Activated T-helper 1 cell treated with Interleukin-2 at 50 U/mL for 16 hours (primary cell): ENCODE measurements at regions not wholly inside any gene's neighbourhood (a gene's known extent, or its start where the extent isn't known, plus 50 kb on each side); places are given as distances from the start of the nearest gene placed in this dataset.

ENCODE experiments used
- DNase-seq: peaks from one replicate; pipeline ENCODE4 v3.0.0-alpha.2; 2020; ENCODE audit warnings: low read depth

DNA sequence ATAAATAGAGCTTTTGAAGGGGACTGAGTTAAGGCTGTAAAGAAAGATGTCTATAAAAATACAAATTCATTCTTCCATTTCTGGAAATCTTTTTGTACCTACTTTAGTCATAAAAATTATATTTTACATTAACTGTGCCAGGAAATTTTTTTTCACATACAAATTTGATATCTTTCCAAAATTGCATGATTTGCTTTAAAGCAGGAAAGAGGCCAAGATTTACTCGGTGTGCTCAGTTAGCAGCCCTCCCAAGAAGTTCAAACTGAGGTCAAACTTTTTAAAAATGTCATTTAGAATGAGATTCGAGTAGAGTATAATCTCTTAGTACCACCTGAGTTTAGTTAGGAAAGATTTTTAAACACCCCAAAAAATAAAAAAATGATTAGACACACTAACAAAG, 173.2 kb upstream of the GRIP1 start:
- DNase-seq = no peak

DNA sequence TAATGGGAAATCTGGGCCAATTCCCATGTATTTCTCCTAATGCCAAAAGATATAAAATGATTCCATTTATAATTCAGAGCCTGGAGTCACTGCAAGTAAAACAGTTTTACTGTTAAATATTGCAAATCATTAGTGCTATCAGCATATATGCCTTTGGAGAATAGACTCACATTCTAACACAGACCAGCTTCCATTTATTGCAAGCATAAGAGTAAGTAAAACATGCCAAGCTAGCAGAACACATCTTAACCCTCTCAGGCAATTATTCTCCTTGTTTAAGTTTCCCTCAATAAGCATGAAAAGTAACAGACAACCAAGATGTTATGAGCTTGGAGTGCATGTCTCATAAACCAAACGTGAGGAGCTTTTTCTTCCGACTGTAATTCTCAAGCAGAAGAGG, 173.9 kb upstream of the GRIP1 start:
- DNase-seq = no peak

DNA sequence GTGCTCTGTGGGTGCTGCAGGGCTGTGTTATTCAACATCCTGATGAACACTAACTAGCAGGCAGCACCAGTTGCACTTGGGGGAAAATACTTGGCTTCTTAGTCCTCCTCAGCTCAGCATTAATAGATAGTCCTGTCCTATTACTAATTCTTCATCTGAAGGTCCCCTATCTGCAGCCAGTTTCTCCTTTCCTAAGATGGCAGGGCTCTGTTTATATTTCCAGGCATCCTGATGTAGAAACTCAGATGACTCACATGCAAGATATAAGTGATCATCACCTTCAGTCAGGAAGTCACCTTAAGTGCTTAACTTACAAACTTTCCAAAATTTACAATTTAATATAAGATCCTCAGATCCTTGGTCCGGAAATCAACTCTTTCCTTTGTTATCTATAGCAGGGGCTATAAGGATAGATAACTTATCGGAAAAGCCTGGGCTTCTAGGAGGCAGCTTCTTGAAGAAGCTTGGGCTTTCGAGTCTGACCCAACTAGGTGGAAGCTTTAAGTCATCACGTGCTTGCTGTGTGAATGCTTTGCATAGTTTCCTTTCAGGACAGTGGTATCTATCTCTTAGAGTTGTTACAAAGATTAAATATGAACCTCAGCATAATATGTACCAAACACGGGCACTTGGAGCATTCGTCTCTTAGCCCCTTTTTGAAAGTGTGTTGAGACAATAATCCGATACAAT, 181.0 kb upstream of the GRIP1 start:
- no peak for DNase-seq

DNA sequence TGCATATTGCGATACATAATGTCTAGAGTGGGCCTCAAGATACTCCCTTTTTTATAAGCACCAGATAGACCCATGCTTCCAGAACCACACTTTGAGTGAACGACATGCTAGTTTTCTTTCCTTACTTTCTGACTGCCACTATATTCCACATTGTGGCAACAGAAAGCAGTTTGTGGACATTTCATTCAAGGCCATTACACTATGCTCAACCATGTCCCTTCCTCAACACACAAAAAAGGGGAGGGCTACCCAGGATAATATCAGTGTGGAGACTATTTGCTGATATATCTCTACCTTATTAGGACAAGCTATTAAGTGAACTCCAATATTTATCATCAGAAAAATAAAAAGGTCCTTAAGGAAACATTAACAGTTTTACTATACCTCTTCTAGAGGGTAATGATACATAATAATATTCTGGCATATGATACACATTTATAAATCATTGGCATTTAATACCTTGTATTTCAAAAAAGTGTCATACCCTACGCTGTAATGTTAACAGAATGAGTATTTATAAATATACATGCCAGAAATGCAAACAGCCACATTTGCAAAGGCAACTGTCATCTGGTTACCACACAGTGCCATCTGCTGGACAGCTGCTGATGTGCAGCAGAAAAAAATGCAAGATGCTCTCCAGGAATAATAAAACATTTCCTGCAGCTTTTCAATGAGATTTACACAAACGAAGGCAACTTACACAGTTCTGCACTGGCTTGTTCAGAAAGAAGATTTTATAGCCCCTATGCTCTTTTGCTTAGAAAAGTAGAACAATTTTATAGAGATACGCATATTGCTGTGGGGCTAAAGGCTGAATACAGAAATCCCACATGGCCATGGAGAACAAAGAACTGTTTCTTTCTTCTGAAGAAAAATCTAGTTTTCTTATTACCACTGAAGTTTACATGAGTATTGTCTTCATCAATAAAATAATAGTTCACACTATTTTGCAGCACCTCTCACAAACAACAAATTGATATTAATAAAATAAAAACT, 182.2 kb upstream of the GRIP1 start:
- peak; percentile 12 for DNase-seq

DNA sequence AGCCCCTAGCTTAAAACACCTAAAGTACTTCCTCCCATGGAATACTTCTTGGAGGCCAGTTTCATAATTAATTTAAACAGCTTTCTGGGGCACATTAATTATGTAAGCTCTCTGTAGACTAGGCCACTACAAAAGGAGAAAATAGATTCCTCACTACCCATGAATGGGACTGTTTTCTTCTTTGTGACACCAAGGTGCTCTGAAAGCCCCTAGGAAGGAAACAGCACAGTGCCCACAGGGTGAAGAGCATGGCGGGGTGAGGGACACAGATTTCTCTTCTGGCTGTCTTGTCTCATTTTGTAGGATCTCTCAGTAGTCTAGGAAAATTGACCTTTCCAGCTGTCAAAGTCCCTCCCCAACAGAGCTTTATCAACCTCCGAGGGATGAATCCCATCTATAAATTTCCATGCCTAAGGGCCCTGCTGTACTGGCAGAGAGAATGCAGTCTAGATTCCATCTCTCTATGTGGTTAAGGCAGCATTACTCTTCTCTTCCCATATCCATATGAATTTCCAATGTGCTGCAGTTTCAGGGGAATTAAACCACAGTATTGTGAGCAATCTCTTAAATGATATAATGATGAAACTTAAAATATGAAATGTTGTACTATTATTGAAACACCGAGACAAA, 183.6 kb upstream of the GRIP1 start:
- DNase-seq = no peak

DNA sequence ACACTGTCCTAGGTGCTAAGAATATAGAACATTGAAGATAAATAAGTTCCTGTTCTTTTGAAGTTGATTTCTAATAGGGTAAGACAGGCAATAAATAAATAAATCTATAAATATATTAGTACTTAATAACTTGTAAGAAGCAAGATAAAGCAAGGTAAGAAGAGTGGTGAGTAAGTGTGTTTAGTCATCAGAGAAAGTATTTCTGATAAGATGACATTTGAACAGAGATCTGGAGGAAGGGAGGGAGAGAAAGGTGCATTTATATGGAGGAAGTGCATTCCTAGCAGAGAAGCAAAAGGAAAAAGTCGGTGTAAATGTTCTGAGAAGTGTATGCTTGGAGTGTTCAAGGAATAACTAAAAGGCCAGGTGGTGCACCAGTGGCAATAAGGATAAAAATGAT, 184.4 kb upstream of the GRIP1 start:
- no peak for DNase-seq

DNA sequence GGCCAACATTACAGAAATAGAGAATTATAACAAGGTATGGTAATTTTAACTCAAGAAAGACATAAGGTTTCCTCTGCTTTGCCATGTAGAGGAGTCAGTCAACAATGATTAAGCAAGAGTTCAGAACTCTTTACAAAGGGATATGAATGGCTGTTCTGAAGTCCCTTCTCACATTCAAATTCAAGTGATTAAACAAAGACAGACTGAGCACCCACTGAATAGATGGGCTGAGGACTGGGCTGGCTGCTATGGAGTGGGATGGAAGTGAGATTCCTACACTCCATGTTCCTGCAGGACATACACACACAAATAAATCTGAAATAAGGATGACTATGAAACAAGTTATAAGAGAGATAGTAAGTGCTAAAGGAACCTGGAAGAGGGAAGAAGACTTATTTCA, 199.0 kb upstream of the GRIP1 start:
- no peak for DNase-seq

DNA sequence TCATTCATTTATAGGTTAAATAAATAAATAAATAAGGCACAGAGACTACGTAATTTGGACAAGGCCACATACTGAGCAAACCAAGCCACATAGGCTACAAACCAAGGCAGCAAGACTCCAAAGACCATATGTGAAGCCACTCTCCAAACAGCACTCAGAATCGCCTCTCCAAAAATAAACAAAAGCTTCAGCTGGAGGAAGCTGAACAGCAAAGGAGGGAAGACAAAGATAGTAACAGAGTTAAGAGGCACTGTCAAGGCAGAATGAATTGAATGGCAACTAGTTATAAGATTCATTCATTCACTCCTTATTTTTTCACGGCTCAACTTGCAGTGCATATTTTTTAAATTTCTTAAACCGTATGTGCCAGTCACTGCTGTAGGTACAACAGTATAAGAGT, 200.5 kb upstream of the GRIP1 start:
- DNase-seq = no peak

DNA sequence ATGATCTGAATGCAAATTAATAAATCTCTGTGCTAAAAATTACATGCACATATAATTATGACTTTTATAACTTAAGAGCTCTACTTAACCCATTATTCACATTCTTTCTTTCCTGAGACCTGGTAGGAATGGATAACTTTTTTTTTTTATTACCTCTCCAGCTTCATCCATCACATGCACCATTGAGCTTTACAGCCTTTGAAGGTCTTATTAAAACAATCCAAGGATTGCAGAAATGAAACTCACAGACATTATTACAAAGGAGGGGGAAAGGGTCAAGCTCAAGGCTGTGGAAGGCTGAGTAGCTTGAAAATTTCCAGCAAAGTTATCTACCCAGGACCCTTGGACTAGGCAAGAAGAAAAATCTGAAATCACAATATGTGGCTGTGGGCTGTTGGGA, 202.5 kb upstream of the GRIP1 start:
- DNase-seq = no peak

DNA sequence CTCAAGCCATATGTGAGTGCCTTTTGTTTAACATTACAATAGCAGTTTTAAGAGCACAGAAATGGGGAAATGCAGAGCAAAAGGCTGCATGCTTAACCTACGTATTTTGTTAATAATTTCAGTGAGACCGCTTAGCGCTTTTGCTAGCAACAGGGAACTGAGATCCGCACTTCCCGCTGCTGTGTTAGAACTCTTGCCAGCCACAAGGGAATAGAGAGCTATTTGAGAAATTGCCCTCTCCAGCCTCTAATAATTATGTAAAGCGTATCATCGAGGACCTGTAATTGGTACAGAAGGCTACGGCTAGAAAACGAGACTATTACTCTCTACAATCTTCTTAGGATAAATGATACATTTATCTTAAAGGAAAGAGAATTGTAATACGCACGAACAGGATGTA, 205.2 kb upstream of the GRIP1 start:
- DNase-seq = no peak

DNA sequence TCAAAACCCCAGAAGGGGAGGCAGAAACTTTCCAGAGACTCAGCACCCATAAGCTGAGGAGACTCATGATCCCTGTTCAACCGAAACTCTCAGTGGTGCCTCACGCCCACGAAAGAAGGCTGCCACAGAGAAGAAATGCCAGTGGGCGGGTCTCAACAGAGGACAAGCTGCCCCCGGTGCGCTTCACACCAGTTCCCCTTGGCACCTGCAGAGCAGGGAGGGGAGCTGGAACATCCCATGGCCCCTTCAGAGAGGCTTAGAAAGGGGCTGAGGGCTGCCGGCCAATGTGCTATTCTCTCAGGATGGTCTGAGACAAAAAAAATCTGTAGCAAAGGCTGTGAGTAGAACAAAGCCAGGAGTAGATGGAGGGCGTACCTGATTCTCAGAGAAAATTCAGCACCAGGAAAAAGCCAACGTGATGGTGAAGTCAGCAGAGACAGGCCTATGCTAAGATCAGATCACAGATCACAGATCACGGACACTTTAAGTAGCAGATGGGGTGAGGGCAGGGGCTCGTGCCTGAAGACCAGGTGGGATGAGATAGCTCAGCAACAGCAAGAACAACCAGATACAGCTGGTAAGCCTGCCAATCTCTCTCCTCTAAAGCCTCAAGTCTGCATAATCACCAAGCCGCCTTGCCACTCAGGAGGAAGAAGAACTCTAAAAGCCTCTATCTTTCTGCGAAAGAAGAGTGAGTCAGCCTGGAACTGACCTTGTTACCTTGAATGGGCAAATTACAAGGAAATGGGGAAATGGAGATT, 206.4 kb upstream of the GRIP1 start:
- no peak for DNase-seq

DNA sequence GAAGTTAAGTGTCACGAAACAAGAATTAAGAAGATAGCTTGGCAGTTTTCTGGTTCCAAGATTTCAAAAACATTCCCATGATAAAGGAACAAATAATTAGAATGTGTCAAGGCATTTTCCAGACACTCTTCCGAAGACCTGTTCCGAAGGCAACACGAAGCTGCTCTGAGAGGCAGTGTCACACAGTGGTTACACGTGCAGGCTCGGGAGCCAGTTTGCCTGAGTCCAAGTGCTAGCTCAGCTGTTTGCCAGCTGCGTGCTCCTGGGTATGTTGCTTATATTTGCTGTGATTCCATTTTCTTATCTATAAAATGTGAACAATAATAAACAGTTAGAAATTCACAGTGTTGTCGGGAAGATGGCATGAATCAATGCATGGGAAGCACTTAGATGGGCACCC, 217.9 kb upstream of the GRIP1 start:
- DNase-seq = no peak

DNA sequence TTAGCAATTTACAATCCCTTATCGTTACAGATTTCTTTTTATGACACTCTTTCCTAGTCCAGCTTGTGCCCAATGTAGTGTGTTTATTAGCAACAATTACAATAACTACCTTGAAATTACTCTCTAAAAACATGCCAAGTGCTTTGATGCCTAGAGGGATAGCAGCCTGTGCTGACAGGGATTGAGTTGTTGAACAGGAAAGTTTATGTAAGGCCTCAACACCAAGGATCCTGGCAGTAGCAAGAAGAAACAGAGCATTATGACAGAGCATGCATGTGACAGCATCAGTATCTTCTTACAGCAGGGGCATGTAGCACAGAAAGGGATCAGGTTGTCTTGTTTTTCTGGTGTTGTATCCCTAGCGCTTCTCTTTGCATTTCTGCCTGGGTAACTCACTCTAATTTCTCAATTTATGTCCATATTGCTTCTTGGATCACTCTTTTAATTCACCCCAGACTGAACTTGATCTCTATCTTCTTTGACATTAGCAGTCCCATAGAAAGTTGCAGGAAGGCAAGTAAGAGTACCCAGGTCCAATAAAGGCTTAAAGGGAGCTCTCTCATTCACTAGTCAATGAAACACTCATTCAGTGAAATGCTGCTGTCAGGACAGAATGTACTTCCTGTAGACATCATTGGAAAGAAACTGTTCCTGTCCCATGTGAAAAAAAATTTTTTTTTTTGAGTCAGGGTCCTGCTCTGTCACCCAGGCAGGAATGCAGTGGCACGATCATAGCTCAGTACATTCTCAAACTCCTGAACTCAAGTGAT, 220.0 kb upstream of the GRIP1 start:
- no peak for DNase-seq

DNA sequence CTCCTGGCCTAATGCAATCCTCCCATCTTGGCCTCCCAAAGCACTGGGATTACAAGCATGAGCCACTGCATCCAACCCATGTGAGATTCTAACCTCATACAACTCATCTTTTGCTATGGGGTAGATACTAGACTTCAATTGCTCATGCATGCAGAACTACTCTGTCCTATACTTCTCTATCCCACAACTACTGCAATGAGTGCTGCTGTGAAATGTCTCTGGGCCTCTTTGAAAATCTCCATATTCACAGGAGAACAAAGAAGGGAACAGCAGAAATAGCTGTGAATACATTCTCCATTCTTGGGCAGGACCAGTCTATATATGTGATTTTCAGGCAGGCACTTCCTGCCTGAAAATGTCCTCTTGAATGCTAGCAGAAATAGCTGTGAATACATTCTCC, 220.7 kb upstream of the GRIP1 start:
- no peak for DNase-seq

DNA sequence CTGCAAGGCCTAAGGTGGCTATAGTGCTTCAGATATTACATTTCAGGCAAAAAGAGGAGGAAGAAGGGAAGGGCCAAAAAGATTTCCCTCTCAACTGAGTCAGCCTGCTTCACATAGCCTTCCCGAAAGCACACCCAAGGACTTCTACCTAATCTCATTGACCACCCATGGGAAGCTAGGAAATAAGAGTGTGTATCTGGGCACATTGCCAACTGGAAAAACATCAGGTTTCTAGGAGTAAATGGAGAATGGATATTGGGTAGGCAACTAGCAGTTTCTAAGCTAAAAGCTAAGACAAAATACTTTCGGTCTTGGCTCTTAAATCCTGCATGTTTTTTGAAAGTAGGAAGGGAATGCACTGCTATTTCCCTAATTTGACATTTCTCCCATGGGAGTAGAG, 221.7 kb upstream of the GRIP1 start:
- no peak for DNase-seq

DNA sequence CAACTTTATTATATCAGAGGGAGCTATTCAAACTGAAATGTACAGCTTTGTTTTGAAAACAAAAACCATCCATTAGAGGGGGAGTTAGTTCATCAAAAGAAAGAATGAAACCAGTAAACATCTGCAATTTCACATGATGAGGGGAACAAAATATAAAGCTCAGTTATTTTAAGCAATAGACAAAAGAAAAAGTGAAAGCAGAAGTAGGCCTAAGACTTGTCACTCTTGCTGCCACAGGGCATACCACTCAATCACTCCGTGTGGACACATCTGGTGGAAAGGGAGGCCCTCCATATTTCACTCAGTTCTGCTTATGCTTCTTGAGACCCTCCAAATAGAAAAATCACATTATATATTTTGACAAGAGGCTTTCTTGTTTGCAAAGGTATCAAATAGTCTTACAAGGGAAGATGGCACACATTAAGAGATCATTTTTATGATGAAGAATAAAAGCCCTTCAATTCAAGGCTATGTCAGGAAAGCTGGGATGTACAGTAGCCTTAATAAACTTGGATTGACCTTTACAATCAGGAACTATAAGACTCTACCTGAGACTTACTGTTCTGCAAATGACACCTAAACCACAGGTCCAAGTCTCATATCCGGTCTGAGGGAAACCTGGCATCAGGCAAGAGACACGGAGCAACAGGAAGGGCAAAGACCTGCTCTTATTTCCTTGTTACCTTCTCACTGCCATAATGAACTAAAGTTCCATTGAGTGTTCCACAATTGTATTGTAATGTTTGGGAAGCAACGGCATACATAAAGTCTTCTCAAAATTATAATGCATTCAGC, 222.5 kb upstream of the GRIP1 start:
- DNase-seq = no peak

DNA sequence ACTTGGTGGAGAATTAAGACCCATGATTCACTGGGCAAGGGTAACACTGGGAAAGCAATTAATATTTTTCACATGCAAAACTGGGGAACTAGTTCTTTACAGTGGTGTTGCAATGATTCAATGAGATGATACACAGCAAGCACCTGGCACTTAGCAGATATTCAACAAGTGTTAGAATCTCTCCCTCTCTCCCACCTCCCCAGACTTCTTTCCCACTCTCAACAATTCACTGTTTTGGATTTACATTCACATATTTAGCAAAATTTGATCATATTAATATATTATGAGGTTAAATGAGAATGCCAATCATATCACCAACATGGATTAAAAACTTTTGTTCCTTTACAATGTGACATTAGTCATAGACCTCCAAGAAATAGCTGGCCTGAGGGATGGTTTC, 223.1 kb upstream of the GRIP1 start:
- DNase-seq = no peak

DNA sequence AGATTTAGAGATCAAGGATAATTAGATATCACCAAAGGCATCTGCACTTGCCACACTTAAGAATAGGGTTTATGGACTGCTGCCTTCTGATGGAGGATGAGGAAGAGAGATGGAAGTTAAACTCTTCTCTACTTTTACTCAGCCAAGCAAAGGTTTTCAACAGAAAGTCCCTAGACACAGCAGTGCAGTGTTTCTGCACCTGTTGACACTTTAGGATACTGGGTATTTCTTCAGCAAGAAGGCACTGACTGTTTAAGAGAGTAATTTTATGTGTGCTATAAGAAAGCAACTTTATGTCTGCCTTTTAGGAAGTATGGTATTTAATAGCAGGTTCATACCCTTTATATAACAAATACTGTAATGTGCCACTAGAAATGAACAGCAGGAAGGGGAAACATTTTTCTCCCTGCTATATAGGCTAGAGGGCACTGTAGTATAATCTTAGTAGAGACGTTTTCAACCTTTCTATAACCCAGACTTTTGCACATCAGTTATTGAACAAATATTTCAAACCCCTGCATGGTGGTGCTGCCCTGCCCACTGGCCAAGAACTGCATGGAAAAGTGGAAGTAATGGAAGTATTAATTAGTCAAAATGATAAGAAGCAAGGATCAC, 225.0 kb upstream of the GRIP1 start:
- DNase-seq = no peak

DNA sequence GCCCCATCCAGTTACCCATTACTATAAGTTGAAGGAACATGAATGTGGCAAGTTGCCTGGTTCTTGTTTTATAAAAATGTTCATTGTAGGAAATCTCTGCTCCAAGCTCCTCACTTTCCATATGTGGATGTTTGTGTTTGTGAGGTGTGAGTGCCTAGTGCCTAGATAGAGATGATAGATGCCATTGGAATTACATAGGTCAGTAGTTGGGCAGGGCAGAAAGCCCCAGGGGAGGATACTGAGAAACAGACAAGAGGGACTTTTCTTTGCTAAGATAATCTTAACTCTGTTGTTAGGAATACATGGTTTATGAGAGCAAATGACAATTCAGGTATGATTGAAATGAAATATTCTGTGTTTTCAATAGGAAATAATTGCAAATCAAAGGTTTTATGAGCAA, 226.3 kb upstream of the GRIP1 start:
- DNase-seq = no peak

DNA sequence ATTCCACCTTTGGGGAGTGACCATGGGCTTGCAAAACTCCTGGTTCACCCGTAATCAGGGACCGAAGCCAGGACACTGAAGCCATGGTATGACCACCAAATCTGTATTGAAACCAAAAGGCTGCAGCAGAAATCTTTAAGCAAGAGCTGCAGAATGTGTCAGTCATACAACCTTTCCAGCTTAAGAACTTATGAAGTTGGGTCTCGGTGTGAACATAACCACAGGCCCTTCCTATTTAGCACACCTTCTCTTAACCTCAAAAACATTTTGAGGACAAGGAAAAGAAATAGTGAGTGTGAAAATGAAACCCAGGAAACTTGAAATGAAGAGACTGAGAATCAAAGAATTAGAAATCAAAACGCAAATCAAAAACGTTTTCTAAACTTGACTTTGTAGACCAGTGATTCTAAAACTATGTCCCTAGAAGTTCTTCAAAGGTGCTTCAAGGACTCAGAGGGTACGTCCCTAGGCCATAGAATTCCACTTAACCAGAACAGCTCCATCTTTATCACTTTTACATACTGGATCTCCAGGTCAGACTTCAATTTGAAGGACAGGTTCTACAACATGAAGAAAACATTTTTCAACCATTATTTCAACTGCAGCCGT, 231.6 kb upstream of the GRIP1 start:
- DNase-seq = no peak
